NCI-H2196 treated with DMSO at 0.1 percent for 48 hours (cell line): ENCODE measurements at regions not wholly inside any gene's neighbourhood (a gene's known extent, or its start where the extent isn't known, plus 50 kb on each side); places are given as distances from the start of the nearest gene placed in this dataset.
A peak's percentile ranks its signal among the peaks of the same experiment; 100 is the strongest.
"Not testable (repeated sequence)": the region's sequence is repeated elsewhere in the genome, so short reads cannot be mapped to it uniquely, and the experiment has no call there.

Source experiments
- DNase-seq: peaks from one replicate; lab custom pipeline; 2025; ENCODE audit not compliant: unreplicated experiment; lab: John Stamatoyannopoulos, UW

DNA sequence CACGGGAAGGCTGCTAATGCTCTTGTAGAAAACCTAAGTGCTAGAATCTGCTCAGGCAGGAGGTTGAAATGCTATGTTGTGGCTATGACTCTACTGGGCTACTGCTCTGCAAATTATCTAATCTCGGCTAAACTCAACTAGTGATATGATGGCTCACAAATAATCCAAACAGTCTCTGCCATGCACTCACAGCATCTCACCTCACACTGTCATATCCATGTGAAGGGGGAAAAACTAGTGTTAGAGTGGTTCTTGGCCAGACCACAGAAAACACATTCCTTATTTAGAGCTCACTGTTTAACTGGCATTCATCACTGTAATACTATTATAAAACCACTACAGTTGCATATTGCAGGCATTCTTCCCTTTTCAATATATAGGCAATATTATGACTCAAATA, 81.8 kb upstream of the DST start:
- no peak for DNase-seq

DNA sequence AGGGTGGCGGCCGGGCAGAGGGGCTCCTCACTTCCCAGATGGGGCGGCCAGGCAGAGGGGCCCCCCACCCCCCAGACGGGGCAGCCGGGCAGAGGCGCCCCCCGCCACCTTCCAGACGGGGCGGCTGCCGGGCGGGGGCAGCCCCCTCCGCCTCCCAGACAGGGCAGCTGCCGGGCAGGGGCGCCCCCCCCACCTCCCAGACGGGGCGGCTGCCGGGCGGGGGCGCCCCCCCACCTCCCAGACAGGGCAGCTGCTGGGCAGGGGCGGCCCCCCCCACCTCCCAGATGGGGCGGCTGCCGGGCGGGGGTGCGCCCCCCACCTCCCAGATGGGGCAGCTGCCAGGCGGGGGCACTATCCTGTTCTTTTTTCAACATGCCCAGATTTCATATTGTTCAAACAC, 78.2 kb upstream of the DST start:
- no peak for DNase-seq

- DNase-seq = not testable (repeated sequence)
Measured at GRCh38 chr6:56720202-56720601, 77.5 kb upstream of the DST start.

DNA sequence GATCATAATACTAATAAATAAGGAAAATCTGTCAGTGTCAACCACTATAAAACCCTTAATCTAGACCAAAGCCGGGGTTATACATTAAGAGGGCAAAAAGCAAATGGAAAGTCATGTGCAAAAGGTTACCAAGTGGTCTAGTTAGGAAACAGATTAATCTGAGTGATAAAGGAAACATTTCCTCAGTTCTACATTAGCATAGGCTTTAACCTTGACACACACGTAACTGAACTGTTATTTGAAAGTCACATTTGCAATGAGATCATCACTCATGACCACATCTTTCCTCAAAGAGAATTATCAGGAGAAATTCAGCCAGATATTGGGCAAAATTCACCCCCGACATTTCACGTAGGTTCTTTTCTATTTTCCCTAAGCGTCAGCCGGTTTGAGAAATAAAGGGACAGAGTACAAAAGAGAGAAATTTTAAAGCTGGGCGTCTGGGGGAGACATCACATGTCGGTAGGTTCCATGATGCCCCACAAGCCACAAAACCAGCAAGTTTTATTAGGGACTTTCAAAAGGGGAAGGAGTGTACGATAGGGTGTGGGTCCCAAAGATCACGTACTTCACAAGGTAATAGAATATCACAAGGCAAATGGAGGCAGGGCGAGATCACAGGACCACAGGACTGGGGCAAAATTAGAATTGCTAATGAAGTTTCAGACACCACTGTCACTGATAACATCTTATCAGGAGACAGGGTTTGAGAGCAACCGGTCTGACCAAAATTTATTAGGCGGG, 76.8 kb upstream of the DST start:
- DNase-seq = not testable (repeated sequence)

GRCh38 chr6:56718236-56718635, 75.5 kb upstream of the DST start:
- no peak for DNase-seq

- no peak for DNase-seq
Measured at GRCh38 chr6:56716229-56716628, 73.5 kb upstream of the DST start.

- DNase-seq = no peak
Measured at GRCh38 chr6:56715741-56716140, 73.1 kb upstream of the DST start.

DNA sequence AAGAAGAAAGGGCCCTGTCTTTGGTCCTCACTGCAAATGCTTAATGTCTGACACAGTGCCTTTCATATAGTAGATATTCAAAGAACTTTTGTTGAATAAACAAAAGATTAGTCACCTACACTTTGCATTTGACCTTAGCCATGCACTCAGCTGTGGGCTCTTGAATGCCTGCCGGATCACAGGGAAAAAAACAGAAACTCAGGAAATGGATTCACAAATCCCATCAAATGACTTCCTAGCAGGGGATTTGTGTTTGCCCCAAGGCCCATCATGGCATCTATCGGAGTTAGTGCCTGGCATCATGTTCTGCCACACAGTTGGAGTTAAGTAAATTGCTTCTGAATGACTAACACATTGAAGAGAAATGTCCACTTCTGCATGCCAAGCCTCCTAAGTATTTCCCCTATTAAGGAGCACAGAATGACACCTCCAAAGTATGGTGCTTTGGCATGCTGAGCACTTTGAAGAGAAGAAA, 72.3 kb upstream of the DST start:
- no peak for DNase-seq

- no peak for DNase-seq
Measured at GRCh38 chr6:56714273-56714672, 71.6 kb upstream of the DST start.

DNA sequence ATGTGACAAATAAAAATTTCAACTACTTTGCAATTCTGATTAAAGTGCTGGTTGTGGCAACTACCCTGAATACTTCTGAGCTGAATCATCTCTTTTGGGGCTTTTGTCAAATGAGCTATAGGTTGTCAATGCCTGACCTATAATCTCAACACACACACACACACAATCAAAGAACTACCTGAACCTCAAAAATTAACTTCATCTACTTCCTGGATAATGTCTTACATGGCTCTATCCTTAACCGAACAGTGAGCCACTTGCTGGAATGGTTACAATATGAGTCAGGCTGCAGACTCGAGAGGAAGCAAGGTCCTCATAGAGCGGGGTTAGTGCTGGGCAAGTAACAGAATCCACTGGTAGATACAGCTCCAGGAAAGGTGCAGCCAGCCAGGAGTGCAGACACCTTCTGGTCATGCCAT, 70.6 kb upstream of the DST start:
- DNase-seq = no peak

GRCh38 chr6:56710967-56711366, 68.3 kb upstream of the DST start:
- no peak for DNase-seq

GRCh38 chr6:56709650-56710049, 67.0 kb upstream of the DST start:
- no peak for DNase-seq

- DNase-seq = peak; percentile 11
Measured at GRCh38 chr6:56708810-56709597, 66.3 kb upstream of the DST start.

DNA sequence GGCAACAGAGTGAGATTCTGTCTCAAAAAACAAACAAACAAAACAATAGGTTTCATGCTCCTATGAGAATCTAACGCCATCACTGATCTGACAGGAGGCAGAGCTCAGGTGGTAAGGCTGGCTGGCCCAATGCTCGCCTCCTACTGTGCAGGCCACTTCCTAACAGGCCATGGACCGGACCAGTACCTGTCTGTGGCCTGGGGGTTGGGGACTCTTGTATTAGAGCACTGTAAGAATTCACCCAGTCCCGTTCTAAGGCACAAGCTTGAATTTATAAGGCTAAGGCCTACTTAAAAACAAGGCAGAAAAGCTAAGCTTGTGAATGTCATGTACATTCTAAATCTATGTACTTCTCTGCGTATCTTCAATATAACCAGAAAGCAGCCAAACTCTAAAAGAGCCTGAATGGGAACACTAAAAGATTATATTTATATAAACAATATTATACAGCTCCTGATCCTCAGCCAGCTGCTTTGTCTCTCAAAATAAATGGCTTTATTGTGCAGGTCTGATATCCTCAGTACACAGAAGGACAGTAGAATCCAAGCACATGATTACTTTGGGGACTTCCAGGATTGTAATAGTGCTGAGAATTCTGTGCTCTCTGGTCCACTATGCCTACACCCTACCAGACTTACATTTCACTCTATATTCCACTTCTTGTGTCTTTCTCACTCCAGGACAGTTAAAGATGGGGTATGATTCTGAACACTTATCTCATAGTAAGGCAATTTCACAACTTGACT, 64.5 kb upstream of the DST start:
- no peak for DNase-seq

GRCh38 chr6:56699066-56699654, 56.5 kb upstream of the DST start:
- no peak for DNase-seq

DNA sequence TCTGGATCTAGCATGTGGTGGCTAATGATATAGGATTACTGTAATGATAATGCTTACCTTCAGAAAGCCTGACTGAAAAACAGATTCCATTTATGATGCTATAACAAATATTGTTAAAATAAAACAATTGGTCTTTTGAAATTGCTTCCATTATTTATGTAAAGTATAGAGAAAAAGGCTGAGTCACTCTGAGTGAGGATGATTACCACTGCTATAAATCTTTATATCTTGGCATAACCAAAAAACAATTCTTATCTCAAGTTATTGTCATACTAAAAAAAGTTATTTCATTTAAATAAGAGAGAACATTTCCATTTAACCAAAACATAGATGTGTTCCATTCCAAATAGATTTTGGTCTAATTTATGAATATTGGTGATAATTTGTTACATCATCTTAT, 53.0 kb upstream of the DST start:
- DNase-seq = no peak

DNA sequence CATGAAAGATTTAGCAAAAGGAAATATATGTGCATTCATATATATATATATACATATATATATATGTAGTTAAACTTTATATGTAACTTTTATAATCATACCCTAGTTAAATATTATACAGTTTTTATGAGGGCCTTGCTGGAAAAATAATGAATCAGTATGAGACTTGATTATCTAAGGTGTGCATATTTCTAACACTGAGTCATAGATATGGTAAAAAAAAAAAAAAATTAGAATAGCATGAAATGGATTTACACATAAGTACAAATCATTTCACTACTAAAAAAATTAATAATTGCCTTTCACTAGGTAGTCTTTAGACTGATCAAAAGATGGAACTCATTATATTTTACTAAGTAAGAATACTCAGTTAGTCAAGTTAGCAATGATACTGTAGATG, 51.3 kb upstream of the DST start:
- no peak for DNase-seq

GRCh38 chr6:56693246-56693607, 50.5 kb upstream of the DST start:
- DNase-seq = peak; percentile 19

DNA sequence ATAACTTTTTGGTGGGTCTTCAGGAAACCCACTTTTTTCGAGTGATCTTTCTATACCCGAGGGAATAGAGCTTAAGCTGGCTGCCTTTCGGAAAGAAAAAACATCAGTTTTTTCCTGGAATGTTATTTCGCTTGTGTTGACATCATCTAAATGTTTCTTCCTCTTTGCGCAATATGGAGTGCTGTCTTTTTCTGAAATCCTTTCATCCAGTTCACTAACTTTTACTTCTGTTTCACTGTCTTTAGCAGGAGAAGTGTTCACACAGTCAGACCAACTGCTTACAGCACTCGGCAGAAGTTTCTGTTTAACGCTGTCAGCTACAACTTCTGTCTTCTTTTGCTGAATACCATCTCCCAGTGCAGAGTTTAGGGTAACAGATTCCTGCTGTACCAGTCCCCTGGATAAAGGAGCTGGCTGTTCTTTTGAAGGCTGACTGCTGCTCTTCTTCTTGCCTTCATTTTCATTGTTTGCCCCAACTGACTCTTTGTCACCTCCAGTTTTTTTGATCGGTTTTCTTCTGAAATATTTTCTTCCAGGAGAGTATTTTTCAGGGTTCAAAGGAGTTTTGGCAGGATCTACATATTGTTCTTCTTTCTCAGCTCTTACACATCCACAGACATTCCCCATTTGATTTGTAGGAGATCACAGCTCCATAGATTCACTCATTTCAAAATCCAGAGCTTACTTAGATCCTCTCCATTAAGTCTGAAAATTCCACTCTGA, 50.0 kb upstream of the DST start:
- DNase-seq = no peak
